ENCODE measurements at regions not wholly inside any gene's neighbourhood (a gene's known extent, or its start where the extent isn't known, plus 50 kb on each side); places are given as distances from the start of the nearest gene placed in this dataset.

DNA sequence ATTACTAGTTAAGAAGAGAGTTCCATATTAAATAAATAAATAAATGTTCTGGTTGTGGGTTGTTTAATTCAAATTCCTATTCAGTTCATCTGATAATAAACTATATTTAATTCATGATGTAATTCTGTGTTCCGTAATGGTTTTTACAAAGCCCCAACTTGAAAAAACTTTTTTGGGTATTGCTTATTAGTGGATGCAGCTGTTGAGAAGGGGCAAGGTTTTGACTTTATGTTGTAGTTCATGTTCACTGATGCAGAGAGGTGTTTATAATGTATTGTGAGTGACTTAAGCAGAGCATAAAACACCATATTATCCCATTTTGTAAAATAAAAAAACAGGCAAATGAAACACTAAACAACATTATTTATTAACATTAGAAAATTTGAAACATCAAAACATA is 107.3 kb upstream of the TNFSF11 start:
- Histone ChIP-seq H3K23ac (ENCODE audit: insufficient read length) (no peak overlapping the region), H3K56ac (replicated peaks; ENCODE audit: insufficient read length, low read depth, low read length) (no peak overlapping the region), H3K27ac (ENCODE audit: low read depth, low read length) (no peak overlapping the region), H2BK20ac (ENCODE audit: low read length) (no peak overlapping the region), H3K9me3 (ENCODE audit: insufficient read depth in 2 of 2, low read depth in 1 of 2, low read length in 1 of 2) (peaks cover 0 to 2% of the 10 kb centered on the region in 2 experiments; a peak in 1 of 4 replicates), H3K18ac (ENCODE audit: extremely low read depth, low read length) (no peak overlapping the region), H3K79me2 (ENCODE audit: control insufficient read depth in 1 of 2, insufficient read depth in 2 of 2, low read length in 2 of 2) (no peaks in the 10 kb centered on the region), H4K91ac (replicated peaks; ENCODE audit: insufficient read length, low read length) (no peak overlapping the region), H3K23me2 (ENCODE audit: low read depth, low read length) (no peaks in the 10 kb centered on the region; the same call in 1 of the 2 replicates), H3K4me1 (replicated peaks in 1 of 4; ENCODE audit: control insufficient read depth in 3 of 4, insufficient read depth in 4 of 4, low read length in 3 of 4) (no peaks in the 10 kb centered on the region), H2BK15ac (ENCODE audit: low read length) (no peak overlapping the region), H2BK120ac (replicated peaks; ENCODE audit: low read depth, low read length) (no peak overlapping the region), H2BK12ac (ENCODE audit: low read depth, low read length) (no peak overlapping the region), H2AK5ac (ENCODE audit: low read depth, low read length) (no peak overlapping the region), H4K8ac (ENCODE audit: extremely low read depth, insufficient read depth, low read length) (no peak overlapping the region), H3K27me3 (replicated peaks in 1 of 4; ENCODE audit: control insufficient read depth in 3 of 4, extremely low read depth in 1 of 4, insufficient read depth in 3 of 4, low read length in 3 of 4) (no peaks in the 10 kb centered on the region), H3K4me2 (ENCODE audit: insufficient read depth in 1 of 2, low read depth in 2 of 2, low read length in 2 of 2) (no peak overlapping the region), H3K4ac (replicated peaks; ENCODE audit: insufficient read length, low read depth, low read length) (no peak overlapping the region), H3K4me3 (ENCODE audit: extremely low read depth in 1 of 4, insufficient read depth in 2 of 4, low read depth in 3 of 4, low read length in 4 of 4) (no peak overlapping the region), H4K5ac (ENCODE audit: insufficient read length, low read depth, low read length) (no peak overlapping the region), H4K20me1 (replicated peaks in 1 of 2; ENCODE audit: control insufficient read depth in 1 of 2, insufficient read depth in 2 of 2, low read length in 2 of 2) (no peaks in the 10 kb centered on the region), H2BK5ac (ENCODE audit: low read depth, low read length) (no peak overlapping the region), H3K79me1 (ENCODE audit: low read depth, low read length) (no peaks in the 10 kb centered on the region), H3K36me3 (ENCODE audit: control insufficient read depth in 2 of 4, insufficient read depth in 4 of 4, low read length in 3 of 4) (no peaks in the 10 kb centered on the region), H3K14ac (ENCODE audit: insufficient read length) (no peak overlapping the region), H3K9ac (replicated peaks in 1 of 4; ENCODE audit: extremely low read depth in 1 of 4, low read depth in 3 of 4, low read length in 3 of 4) (no peak overlapping the region), H2AFZ (ENCODE audit: low read length) (no peak overlapping the region)
- FAIRE-seq: no peak
- no peak for DNase-seq (ENCODE audit: low read depth in 1 of 2, low spot score in 2 of 2)
- 100% methylated on average over 1 of the region's 1 CpG; no CpG with 5 or more reads in 1 of the 2 experiments for WGBS, 2 experiments (ENCODE audit: extremely low coverage in 1 of 2, insufficient coverage in 1 of 2, insufficient read length in 1 of 2, insufficient replicate concordance in 2 of 2, low coverage in 1 of 2, low lambda C conversion rate in 2 of 2, missing lambda C conversion rate in 1 of 2)
- TF ChIP-seq CBX5 (IDR thresholded peaks at IDR 0.05; ENCODE audit: low read depth, low read length) (no peak), BRCA1 (IDR thresholded peaks at IDR 0.05; ENCODE audit: low read depth, low read length) (no peak), BACH1 (IDR thresholded peaks at IDR 0.05; ENCODE audit: low read length) (no peak), TCF12 (IDR thresholded peaks at IDR 0.05; ENCODE audit: low read depth, low read length) (no peak), TAF7 (optimal IDR thresholded peaks at IDR 0.05; ENCODE audit: borderline replicate concordance, low read depth, low read length) (no peak), CHD1 (IDR thresholded peaks at IDR 0.05; ENCODE audit: low read depth, low read length) (no peak), KDM5A (IDR thresholded peaks at IDR 0.05; ENCODE audit: low read length) (no peak), SIX5 (IDR thresholded peaks at IDR 0.05; ENCODE audit: low read depth, low read length) (no peak), RAD21 (IDR thresholded peaks at IDR 0.05 in 1 of 2, conservative IDR thresholded peaks at IDR 0.05 in 1 of 2; ENCODE audit: low read depth in 2 of 2, low read length in 2 of 2) (no peak), HDAC6 (IDR thresholded peaks at IDR 0.05; ENCODE audit: low read depth, low read length) (no peak), EGR1 (IDR thresholded peaks at IDR 0.05; ENCODE audit: borderline replicate concordance, low read depth, low read length) (no peak)
- POLR2A ChIA-PET (ENCODE audit: partially characterized antibody): no interaction called here
- CTCF ChIA-PET (ENCODE audit: partially characterized antibody): no interaction called here

All from H1 (cell line).